ENCODE measurements at regions not wholly inside any gene's neighbourhood (a gene's known extent, or its start where the extent isn't known, plus 50 kb on each side); places are given as distances from the start of the nearest gene placed in this dataset.

DNA sequence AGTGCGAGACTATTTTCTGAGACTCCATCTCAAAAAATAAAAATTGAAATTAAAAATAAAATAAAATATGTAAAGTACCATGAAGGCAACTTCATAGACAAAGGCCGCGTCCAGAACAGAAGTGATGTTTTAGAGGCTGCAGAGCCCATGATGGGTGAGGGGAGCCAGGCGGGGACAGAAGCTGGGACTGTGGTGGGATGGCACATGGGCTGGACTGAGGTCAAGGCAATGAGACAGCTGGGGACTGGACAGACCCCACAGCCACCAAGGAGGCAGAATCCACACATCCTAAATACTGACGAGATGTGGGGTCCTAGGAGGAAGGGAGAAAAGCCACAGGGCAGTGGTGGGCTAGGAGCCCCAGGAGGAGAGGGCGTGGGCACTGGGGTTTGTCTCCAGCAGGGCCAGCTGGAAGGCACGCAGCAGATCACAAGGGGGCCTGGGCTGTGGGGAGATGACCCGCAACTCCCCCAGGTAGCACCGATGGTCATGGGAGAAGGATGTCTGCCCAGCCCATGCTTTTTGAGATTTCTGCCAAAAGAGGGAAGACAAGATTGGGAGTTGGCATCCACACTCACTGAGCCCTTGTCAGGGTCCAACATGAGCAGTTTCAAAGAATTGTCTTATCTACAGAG, 74.3 kb downstream of the KCNF1 start:
- no peak for DNase-seq (ENCODE audit: low read depth)
- TF ChIP-seq CTCF (IDR thresholded peaks at IDR 0.05; ENCODE audit: low read depth, low read length) (no peak), POLR2A (IDR thresholded peaks at IDR 0.05; ENCODE audit: extremely low read depth, insufficient read length) (no peak), MYC (IDR thresholded peaks at IDR 0.05; ENCODE audit: low read depth, low read length) (no peak)
- TF ChIP-seq, protein P1, sequence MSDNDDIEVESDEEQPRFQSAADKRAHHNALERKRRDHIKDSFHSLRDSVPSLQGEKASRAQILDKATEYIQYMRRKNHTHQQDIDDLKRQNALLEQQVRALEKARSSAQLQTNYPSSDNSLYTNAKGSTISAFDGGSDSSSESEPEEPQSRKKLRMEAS (IDR thresholded peaks at IDR 0.05; ENCODE audit: low read depth, low read length), result no peak
- no peak overlapping the region for H3K4me3 ChIP-seq (ENCODE audit: low read depth, low read length)

DNA sequence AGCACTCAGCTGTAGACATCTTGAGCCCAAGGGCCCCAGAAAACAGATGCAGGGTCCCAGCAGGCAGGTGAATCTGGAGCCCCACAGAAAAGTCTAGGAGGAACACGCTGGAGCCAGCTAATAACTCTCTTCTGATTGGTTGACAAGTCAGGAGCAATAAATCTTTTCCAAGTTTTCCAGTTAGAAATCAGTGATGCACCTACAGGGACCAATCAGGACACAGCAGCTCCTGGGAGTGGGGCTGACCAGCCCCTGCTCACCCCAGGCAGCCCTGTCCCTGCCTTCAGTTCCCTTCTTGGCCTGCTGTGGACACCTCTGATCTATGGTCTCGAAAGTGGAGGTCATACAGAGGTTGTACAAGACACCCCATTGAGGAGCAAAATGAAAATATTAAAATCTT, 75.7 kb downstream of the KCNF1 start:
- DNase-seq (ENCODE audit: low read depth), result no peak
- no peak overlapping the region for H3K4me3 ChIP-seq (ENCODE audit: low read depth, low read length)
- no peak for TF ChIP-seq POLR2A (IDR thresholded peaks at IDR 0.05; ENCODE audit: extremely low read depth, insufficient read length)
- TF ChIP-seq, protein P1 (IDR thresholded peaks at IDR 0.05; ENCODE audit: low read depth, low read length), result no peak
- no peak for TF ChIP-seq MYC (IDR thresholded peaks at IDR 0.05; ENCODE audit: low read depth, low read length)
- no peak for TF ChIP-seq CTCF (IDR thresholded peaks at IDR 0.05; ENCODE audit: low read depth, low read length)

GRCh38 chr2:10987861-10988260, 76.1 kb downstream of the KCNF1 start:
- DNase-seq (ENCODE audit: low read depth), result no peak

DNA sequence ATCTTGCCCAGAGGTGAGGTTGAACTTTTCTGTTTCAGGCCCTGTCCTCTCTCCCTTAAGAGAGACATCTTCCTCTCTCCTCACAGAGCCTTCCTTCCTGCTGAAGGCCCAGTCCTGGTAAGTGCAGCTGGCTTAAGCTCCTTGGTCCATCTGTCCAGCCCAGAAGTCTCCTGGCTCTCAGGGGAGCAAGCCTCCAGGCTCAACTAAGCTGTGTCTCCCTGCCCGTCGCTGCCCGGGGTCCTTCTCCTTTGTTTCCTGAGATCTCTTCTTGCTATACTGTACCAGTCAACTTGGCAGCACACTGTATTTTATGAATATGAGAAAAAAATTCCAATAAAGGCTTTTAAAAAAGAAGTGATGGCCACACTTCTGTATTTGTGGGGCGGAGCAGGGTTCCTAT, 77.4 kb downstream of the KCNF1 start:
- no peak for TF ChIP-seq CTCF (IDR thresholded peaks at IDR 0.05; ENCODE audit: low read depth, low read length)
- no peak for TF ChIP-seq MYC (IDR thresholded peaks at IDR 0.05; ENCODE audit: low read depth, low read length)
- TF ChIP-seq, protein P1 (IDR thresholded peaks at IDR 0.05; ENCODE audit: low read depth, low read length), result no peak
- no peak for TF ChIP-seq POLR2A (IDR thresholded peaks at IDR 0.05; ENCODE audit: extremely low read depth, insufficient read length)
- no peak for DNase-seq (ENCODE audit: low read depth)
- no peak overlapping the region for H3K4me3 ChIP-seq (ENCODE audit: low read depth, low read length)

More at GRCh38 chr2:10987861-10988260, 76.1 kb downstream of the KCNF1 start:
- H3K4me3 ChIP-seq (ENCODE audit: low read depth, low read length), result no peak overlapping the region
- TF ChIP-seq, protein P1 (IDR thresholded peaks at IDR 0.05; ENCODE audit: low read depth, low read length), result no peak
- TF ChIP-seq CTCF (IDR thresholded peaks at IDR 0.05; ENCODE audit: low read depth, low read length) (no peak), MYC (IDR thresholded peaks at IDR 0.05; ENCODE audit: low read depth, low read length) (no peak)

DNA sequence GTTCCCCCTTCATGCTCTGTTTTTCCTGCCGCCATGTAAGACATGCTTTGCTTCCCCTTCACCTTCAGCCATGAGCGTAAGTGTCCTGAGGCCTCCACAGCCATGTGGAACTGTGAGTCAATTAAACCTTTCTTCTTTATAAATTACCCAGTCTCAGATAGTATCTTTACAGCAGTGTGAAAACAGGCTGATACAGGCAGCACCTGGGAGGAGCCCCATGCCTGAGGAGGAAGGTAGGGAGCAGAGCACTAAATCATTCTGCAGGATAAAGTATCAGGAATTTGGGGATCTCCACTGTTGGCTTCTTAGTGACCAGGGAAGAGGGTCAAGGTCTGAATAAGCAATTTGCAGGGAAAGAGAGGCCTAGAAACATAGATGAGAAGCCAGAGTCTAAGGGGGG, 78.0 kb downstream of the KCNF1 start:
- DNase-seq (ENCODE audit: low read depth), result no peak
- TF ChIP-seq MYC (IDR thresholded peaks at IDR 0.05; ENCODE audit: low read depth, low read length) (no peak), POLR2A (IDR thresholded peaks at IDR 0.05; ENCODE audit: extremely low read depth, insufficient read length) (no peak), CTCF (IDR thresholded peaks at IDR 0.05; ENCODE audit: low read depth, low read length) (no peak)
- TF ChIP-seq, protein P1 (IDR thresholded peaks at IDR 0.05; ENCODE audit: low read depth, low read length), result no peak
- no peak overlapping the region for H3K4me3 ChIP-seq (ENCODE audit: low read depth, low read length)

All from NB4 (cell line).